ENCODE measurements at regions not wholly inside any gene's neighbourhood (a gene's known extent, or its start where the extent isn't known, plus 50 kb on each side); places are given as distances from the start of the nearest gene placed in this dataset.

GRCh38 chr2:226652369-226652768 is 147.3 kb downstream of the IRS1 start:
- no peak for DNase-seq

- DNase-seq: peak; percentile 58
Observed at GRCh38 chr2:226649871-226650660, 149.6 kb downstream of the IRS1 start.

- DNase-seq: no peak
Observed at GRCh38 chr2:226649201-226649600, 150.4 kb downstream of the IRS1 start.

- no peak for DNase-seq
Observed at GRCh38 chr2:226647621-226648518, 151.8 kb downstream of the IRS1 start.

GRCh38 chr2:226644399-226644865 is 155.2 kb downstream of the IRS1 start:
- DNase-seq: no peak

GRCh38 chr2:226643946-226644282 is 155.7 kb downstream of the IRS1 start:
- no peak for DNase-seq

GRCh38 chr2:226643030-226643945 is 156.3 kb downstream of the IRS1 start:
- DNase-seq: no peak

GRCh38 chr2:226641008-226641407 is 158.6 kb downstream of the IRS1 start:
- no peak for DNase-seq

GRCh38 chr2:226640501-226640900 is 159.1 kb downstream of the IRS1 start:
- no peak for DNase-seq

- no peak for DNase-seq
Observed at GRCh38 chr2:226639550-226639949, 160.1 kb downstream of the IRS1 start.

GRCh38 chr2:226638576-226638975 is 161.0 kb downstream of the IRS1 start:
- no peak for DNase-seq

GRCh38 chr2:226637383-226637782 is 162.2 kb downstream of the IRS1 start:
- no peak for DNase-seq

- DNase-seq: no peak
Observed at GRCh38 chr2:226636586-226636985, 163.0 kb downstream of the IRS1 start.

GRCh38 chr2:226634943-226635604 is 164.5 kb downstream of the IRS1 start:
- no peak for DNase-seq

GRCh38 chr2:226631671-226632070 is 167.9 kb downstream of the IRS1 start:
- no peak for DNase-seq

GRCh38 chr2:226631187-226631586 is 168.4 kb downstream of the IRS1 start:
- DNase-seq: no peak

- no peak for DNase-seq
Observed at GRCh38 chr2:226625946-226626345, 173.7 kb downstream of the IRS1 start.

- DNase-seq: no peak
Observed at GRCh38 chr2:226623587-226624368, 175.8 kb downstream of the IRS1 start.

GRCh38 chr2:226622484-226622883 is 177.1 kb downstream of the IRS1 start:
- no peak for DNase-seq

- DNase-seq: no peak
Observed at GRCh38 chr2:226620176-226620575, 179.4 kb downstream of the IRS1 start.

- no peak for DNase-seq
Observed at GRCh38 chr2:226619707-226620106, 179.9 kb downstream of the IRS1 start.
